HG03064 (cell line): ENCODE measurements at regions not wholly inside any gene's neighbourhood (a gene's known extent, or its start where the extent isn't known, plus 50 kb on each side); places are given as distances from the start of the nearest gene placed in this dataset.

Experiments
- ATAC-seq: cut with Tn5 transposase; IDR thresholded peaks from one replicate; pipeline ENCODE4 v1.9.1; 2021; ENCODE audit warnings: low read depth; ENCODE audit not compliant: unreplicated experiment

DNA sequence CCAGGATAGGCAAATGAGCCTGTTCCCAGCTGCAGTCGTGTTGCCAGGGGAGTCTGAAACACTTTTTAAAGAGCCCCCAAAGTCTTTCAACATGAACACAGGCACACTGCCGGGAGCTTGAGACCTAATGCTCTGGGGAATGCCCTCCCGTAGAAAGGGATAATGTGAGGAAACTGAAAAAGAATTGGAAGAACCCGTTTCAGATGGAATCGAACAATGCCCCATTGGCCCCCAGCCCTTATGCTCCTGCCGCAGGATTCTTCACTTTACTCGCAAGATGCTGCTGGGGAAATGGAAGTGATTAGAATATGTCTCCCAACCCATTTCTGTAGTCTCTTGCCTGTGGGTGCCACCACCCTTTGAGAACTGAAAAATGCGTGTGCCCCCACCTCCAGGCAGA, 136.3 kb upstream of the GATA6 start:
- no peak for ATAC-seq

DNA sequence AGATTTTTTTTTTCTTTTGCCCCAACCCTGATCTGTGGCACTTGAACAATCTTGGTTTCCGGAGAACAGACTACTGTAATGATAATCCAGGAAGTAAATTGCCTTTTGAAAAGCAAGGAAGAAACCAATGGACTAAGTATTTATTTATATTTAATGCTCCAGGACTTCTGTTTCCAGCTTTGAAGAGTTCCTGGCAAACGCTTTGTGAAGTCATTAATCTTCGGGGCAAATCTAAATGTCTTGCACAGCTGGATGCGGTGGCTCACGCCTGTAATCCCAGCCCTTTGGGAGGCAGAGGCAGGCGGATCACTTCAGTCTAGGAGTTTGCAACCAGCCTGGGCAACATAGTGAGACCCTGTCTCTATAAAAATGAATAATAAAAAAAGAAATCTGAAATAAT, 135.1 kb upstream of the GATA6 start:
- ATAC-seq, result no peak

DNA sequence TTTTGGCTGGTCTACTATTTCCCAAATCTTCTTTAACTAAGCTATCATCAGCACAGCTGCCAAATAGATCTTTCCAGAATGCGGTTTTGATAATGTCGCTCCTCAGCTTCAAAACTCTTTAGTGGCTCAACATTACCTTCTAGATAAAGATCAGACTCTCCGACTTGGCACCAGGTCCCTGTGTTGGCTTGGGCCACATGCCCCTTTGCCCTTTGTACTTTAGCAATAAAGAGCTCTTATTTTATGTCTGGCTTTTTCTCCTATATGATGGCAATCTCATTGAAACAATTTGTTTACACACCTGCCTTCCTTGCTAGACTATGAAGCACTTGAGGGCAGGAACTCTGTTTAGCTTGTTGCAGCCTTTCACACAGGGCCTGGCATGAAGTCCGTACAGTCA, 128.9 kb upstream of the GATA6 start:
- ATAC-seq, result no peak

DNA sequence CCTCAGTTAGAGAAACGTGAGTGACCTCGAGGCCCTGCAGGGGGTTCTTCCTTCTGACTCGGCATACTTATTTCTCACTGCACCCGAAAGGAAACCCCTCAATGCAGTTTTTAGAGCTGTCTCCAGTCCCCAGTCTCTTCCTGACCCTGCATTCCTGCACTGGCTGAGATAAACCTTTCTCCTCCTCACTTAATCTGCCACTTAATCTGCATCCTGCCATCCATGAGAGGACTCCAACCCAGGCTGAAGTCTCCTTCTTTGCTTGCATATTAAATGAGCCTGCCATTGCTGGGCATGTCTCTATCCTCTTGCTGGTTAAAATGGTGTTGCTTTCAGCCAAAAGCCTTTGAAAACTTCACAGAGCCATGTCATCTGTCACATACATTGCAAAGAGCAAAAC, 125.6 kb upstream of the GATA6 start:
- no peak for ATAC-seq

DNA sequence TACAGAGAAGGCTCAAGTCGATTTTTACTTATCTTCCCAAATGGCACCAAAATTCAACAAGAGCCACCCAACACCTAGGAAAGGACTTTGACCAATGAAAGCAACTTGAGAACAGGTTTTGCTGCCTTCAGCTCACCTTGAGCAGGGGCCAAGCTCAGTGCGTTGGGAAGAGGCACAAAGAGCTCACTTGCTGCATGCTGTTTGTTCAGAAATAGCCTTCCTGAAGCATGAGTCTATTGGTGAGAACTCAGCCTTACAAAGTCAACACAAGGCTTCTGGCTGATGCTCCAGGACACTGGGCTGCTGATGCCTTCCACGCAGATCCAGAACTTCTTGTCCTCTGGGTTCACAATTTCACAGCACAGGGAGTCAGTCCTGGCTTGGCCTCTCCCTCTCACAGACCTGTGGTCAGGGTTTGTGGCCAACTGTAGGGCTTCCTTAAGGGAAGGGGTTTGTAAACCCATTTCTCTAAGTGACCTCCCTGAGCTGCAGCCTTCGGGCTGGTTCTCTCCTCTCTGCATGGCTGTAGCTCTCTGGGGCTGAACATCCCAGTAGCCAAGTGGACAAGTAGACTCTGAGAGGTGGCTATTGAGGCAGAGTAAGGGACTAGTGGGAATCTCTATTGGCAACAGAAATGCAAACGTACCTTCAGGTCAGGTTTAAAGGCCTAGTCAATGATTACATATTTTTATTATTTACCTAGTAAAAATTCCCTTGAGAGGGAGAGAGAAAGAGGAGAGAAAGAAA, 124.7 kb upstream of the GATA6 start:
- ATAC-seq, result no peak

DNA sequence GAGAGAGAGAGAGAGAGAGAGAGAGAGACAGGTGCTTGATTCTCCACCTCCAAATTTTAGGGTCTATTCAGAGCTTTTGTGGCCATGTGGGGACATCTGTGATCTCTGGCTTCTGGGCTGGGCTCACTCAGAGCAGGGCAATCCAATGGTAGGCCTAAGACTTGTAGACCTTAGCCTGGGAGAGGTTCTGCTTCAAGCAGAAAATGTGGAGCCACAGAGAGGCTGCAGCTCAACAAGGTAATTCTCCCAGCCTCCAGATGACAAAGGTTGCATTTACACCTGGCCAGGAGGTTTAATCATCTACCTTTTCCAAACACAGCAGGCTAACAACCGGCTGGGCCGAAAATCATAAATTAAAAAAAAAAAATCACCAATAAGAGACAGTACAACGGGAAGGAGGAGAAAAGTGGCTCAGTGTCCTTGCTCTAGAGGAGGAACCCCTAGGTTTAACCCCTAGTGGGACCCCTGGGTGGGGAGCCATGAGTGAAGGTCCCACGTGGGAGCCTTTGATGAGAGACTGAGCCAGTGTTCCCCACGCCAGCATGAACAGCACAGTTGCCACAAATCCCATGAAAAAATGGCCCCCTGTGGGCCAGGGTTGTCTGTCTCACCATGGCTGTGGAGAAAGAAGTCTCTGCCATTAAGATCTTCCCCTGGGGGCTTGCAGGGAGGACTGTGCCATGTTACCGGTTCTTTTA, 124.0 kb upstream of the GATA6 start:
- no peak for ATAC-seq

DNA sequence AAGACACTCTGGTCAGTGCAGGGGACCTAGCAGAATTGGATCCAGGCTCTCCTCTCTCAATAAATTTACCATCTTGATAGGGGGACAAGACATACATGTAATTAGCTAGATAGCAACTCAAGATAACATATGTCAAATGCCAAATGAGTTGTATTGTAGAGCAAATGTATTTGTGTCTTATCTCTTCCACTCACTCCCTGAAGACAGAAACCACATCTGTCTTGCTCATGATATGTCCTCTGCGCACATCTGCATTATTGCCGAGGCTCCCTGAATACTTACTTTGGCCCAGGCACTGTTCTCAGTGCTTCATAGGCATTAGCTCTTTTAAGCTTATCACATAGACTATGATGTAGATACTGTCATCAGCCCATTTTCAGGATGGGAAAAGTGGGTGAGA, 122.9 kb upstream of the GATA6 start:
- no peak for ATAC-seq

DNA sequence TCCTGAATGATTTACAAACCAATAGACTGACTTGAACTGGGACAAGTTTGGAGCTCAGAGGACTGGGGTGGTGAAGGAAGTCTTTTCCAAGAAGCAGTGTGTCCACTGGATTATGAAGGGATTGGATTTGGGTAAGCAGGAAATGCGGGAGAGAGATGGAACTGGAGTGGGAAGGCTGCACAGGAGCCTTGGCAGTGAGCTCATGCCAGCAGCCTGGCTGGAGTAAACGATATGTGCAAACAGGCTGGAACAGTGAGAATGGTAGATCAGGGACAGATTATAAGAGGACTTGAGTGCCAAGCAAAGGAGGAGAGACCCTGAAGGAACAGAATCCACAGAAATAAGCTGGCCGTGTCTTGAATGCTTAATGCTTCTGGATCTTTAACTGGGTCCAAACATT, 121.9 kb upstream of the GATA6 start:
- no peak for ATAC-seq

DNA sequence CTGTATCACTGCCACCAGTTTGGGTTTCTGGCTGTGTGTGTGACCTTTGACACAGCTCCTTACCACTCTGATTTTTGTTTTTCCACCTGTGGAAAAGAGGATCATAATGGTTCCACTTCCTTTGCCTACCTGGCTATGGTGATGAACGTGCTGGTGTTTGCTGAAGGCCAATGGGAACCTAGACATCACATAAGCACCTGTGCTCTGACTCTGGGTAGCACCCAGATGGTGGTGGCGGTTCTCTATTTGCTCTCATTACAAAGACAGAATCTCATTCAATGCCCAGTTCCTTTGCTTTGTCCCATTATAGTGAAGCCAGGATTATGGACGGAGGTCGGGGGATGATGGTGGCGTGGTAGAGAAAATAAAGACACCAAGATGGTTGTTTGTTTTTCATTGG, 121.2 kb upstream of the GATA6 start:
- no peak for ATAC-seq

DNA sequence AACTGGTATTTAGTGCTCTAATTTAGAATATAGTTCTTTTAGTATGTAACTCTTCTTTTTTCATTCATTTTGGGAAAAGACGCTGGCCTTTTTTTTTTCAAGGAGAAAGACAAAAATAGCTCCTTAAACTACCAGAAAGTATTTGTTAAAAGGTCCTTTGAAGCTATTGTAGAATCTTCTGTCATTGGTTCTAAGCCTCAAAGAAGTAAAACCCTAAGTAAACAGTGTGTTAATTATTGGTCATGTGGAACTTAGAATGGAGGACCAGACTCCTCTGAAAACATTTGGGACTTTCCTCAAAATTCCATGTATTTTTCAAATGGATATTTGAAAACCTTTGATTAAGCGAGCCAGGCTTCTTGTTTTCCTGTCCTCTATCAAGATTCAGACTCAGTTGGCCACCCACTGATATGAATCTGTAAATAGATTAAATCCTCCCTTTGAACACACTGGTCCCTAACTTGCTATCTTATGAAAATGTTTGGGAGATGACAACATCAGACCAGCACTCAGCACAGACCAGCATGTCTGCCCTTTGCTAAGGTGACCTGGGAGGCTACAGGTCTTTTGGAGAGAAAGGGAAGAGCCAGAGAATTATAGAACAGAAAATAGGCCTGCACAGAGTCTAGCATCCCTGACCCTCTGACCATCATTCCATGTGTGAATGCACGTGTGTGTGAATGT, 120.3 kb upstream of the GATA6 start:
- ATAC-seq, result no peak

DNA sequence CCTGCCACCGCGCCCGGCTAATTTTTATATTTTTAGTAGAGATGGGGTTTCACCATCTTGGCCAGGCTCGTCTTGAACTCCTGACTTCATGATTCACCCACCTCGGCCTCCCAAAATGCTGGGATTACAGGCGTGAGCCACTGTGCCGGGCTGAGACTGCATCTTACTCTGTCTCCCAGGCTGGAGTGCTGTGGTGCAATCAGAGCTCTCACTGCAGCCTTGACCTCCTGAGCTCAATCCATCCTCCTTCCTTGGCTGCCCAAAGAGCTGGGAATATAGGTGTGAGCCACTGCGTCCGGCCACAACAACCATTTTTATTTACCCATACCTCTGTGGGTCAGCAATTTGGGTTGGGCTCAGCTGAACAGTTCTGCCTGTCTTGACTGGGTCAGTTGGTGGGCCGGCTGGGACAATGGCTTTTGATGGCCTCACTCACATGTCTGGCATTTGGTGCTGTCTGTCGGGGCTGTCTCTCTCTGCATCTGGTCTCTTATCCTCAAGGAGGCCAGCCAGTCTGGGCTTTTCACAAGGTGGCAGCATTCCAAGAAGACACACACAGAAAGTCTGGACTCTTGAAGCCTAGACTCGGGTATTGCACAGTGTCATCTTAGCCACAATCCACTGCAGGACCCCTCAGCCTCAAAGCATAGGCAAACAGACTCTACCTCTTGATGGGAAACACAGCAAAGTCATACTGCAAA, 116.8 kb upstream of the GATA6 start:
- no peak for ATAC-seq

DNA sequence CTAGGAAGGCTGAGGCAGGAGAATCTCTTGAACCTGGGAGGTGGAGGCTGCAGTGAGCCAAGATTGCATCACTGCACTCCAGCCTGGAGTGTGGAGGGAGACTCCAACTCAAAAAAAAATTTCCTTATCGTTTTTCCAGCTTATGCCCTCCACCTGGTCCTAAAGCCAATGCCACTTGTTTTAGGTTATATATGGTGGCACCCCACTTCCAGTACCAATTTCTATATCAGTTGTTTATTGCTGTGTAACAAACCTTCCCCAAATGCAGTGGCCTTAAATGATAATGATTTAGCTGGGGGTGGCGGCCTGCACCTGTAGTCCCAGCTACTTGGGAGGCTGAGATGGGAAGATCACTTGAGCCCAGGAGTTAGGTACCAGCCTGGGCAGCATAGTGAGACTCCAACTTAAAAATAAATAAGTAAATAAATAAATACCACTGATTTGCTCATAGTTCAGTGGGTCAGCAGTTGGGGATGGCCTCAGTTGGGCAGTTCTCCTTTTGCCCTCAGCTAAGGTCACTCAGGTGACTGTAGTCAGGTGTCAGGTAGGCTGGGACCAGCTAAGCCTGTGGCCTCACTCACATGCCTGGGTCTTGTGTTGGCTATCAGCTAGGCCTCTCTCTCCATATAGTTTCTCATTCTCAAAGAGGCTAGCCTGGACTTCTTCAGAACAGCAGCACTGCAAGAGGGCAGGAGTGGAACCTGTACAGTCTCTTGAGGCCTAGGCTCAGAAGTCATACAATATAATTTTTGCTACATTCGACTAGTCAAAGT, 113.7 kb upstream of the GATA6 start:
- ATAC-seq, result no peak

DNA sequence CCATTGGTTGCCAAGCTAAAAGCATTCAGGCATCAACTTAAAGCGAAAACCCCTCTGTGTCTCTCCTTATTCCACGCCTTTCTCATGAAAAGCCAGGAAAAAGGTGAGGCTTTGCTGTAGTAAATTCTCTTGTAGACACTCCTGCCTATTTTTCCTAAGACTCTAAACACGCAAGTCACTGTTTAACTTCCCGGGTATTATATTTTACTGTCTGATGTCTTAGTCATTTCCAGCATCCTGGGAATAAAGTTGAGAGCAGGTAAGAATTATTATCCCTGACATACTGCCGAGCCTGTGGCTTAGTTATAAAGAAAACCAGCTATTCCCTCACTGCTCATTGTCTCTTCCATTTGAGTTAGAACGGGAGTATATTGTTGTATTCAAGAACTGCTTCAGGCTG, 112.4 kb upstream of the GATA6 start:
- no peak for ATAC-seq

DNA sequence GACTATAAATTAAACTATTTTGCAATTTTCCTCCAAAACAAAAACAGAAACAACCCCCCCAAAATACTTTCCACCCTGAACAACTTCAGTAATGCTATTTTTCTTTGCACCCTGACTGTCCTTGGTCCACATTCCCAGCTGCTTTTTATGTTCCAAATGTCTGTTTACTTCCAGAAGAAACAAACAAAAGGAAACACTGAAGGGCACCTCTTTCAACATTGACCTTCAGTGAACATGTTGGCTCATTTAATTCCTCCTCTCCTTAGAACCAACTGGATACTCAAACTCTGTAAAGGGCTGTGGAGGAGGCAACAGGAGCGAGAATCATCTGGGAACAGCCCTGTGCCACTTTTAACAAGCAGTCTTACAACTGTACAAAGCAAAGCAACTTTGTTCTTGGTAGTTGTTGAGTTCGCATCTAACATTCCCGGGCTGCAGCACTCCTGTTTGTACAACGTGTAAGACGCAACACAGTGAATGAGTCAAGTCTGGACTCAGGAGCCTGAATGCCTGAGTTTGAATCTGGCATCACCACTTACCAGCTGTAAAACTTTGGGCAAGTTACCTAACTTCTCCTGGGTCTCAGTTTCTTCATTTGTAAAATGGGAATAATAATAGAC, 111.4 kb upstream of the GATA6 start:
- no peak for ATAC-seq

DNA sequence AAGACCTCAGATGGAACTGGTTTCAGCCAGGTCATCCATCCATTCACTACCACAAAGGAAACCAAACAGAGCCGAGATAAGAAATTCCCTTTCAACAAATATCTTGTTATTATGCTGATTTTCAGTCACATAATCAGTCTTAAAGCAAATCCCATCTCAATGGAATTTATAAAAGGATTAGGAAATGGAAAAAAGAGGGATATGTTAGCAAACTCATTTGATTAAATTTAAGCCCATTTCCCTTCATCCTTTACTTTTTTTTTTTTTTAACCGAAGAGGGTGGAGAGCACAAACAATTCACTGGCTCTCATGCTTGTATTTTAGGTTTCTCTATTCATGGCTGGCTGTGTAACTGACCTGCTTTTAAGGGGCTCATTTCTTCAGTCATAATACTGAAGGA, 109.0 kb upstream of the GATA6 start:
- no peak for ATAC-seq

DNA sequence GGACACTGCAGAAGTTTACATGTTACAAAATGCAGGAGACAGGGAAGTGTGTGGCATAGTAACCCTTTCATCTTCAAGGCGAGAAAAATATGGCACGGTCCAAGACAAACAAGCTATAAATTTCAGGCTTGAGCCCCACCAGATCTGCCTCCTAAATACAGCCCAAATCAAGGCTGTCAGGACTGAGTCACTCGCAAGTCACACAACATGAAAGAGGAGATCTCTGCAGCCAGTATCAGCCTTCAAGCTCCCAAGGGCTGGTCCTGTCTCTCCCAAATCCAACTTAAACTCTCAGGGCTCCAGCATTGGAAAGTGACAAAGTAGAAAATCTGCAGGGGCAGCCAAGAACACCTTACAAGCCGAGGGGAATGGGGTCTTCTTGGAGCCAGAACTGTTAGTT, 106.3 kb upstream of the GATA6 start:
- ATAC-seq, result no peak

DNA sequence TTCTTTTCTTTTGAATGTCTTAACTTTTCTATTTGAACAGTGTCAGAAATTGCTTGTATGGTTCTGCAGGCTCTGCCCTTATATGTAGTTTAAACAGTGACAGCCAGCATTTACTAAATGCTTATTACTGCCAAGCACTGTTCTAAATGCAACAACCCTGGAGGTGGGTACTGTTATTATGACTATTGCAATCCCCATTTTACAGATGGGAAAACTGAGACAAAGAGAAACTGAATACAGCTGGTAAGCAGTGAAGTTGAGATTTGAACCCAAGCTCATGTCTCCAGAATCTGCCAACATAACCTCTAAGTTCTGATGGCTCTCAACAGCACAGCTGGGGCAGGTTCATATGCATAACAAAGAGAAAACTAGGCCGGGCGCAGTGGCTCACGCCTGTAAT, 105.7 kb upstream of the GATA6 start:
- no peak for ATAC-seq

DNA sequence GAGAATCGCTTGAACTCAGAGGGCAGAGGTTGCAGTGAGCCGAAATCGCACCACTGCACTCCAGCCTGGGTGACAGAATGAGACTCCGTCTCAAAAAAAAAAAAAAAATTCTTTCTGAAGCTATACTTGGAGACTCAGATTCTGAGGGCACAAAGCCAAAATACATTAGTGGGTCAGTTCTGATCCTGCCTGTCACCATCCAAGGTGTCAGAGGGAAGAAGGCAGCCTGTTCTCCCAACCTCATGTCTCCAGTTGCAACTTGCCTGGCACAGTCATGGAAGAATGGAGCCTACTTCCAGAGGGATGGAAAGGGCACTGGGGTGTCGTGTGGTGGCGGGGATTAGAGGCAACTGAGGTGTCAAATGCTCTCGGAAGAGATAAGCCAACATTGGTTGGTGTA, 104.8 kb upstream of the GATA6 start:
- no peak for ATAC-seq

DNA sequence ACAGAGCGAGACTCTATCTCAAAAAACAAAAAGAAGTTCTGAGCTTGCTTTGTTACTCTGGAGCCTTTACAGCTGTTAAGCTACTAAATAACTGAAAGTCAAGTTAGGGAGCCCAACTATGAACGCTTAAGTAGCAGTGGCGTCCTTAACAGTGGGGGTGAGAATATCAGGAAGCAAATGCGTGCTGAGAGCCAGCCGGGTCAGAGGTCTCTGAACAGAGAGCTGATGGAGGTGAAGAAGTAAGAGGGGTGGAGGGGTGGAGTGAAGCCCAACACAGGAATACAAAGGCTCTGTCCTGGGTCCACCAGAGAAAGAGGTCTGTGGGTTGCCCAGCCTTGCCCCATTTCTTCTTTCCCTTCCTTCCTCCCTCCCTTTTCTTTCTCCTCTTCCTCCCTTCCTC, 104.1 kb upstream of the GATA6 start:
- no peak for ATAC-seq

DNA sequence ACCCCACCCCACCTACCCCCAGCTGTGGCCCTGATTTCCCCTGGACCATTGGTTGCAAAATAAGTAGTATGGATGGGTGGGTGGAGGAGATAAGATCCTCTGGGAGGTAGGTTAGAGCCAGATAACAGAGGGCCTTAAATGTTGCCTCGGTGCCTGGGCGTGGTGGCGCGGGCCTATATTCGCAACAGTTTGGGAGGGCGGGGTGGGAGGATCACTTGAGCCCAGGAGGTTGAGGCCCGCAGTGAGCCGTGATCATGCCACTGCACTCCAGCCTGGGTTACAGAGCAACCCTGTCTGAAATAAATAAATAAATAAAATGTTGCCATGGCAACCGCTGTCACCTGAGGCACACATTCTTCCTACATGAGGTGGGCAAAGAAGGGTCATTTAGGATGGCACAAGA, 103.3 kb upstream of the GATA6 start:
- ATAC-seq, result no peak
